BLaER1 (cell line): ENCODE measurements at regions not wholly inside any gene's neighbourhood (a gene's known extent, or its start where the extent isn't known, plus 50 kb on each side); places are given as distances from the start of the nearest gene placed in this dataset.

Experiments used
- H3K27ac ChIP-seq: shearing (Covaris generic); formaldehyde crosslinking; 2 replicates; pipeline ENCODE4 v1.8.1; 2022
- H3K27me3 ChIP-seq: shearing (Covaris generic); formaldehyde crosslinking; 2 replicates; pipeline ENCODE4 v1.8.1; 2022
- H3K36me3 ChIP-seq: shearing (Covaris generic); formaldehyde crosslinking; 2 replicates; pipeline ENCODE4 v1.8.1; 2022
- H3K4me1 ChIP-seq: shearing (Covaris generic); formaldehyde crosslinking; 2 replicates; pipeline ENCODE4 v1.8.1; 2022
- H3K4me2 ChIP-seq: shearing (Covaris generic); formaldehyde crosslinking; 2 replicates; pipeline ENCODE4 v1.8.1; 2022
- H3K4me3 ChIP-seq: shearing (Covaris generic); formaldehyde crosslinking; 2 replicates; pipeline ENCODE4 v1.8.1; 2022
- H3K9ac ChIP-seq: shearing (Covaris generic); formaldehyde crosslinking; 2 replicates; pipeline ENCODE4 v1.8.1; 2022
- H3K9me3 ChIP-seq: shearing (Covaris generic); formaldehyde crosslinking; 2 replicates; pipeline ENCODE4 v1.8.1; 2022
- H4K20me1 ChIP-seq: shearing (Covaris generic); formaldehyde crosslinking; 2 replicates; pipeline ENCODE4 v1.8.1; 2022
- Cebpa-rat ChIP-seq: shearing (Covaris generic); IDR thresholded peaks from 2 replicates; pipeline ENCODE4 v1.8.1; 2022

DNA sequence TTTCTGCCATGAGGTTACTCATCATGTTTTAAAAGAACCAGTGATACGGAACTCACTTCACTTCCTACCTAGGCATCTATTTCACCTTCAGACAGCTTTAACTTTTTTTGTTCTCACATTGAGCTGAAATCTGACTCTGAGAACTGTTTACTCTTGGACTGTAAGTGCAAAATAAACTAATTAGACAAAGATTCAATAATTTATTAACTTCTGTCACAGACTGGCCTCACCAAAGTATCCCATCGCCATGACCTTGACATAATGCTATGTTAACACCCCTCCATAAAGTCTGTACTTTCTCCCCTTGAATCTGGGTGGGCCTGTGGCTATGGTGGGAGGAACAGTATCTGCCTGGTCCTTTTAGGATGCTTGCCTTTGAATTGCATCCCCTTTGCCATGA is 448.1 kb downstream of the CBLN4 start:
- H3K36me3 ChIP-seq = no peaks in the 10 kb centered on the region
- H4K20me1 ChIP-seq = no peaks in the 10 kb centered on the region
- H3K4me2 ChIP-seq = no peak overlapping the region
- no peak for TF ChIP-seq Cebpa-rat
- H3K9ac ChIP-seq = no peak overlapping the region
- H3K9me3 ChIP-seq = peaks cover 9% of the 10 kb centered on the region; the same call in 1 of the 2 replicates
- 0 out of 2 replicates have a peak, but pooled peaks cover 6% of the 10 kb centered on the region for H3K4me1 ChIP-seq
- H3K27ac ChIP-seq = no peak overlapping the region
- no peaks in the 10 kb centered on the region for H3K27me3 ChIP-seq
- H3K4me3 ChIP-seq = no peak overlapping the region

GRCh38 chr20:55555075-55555650 is 450.2 kb downstream of the CBLN4 start:
- no peak for TF ChIP-seq Cebpa-rat
- Histone ChIP-seq H3K4me2 (no peak overlapping the region), H3K9me3 (peaks cover 9% of the 10 kb centered on the region; the same call in 1 of the 2 replicates)

DNA sequence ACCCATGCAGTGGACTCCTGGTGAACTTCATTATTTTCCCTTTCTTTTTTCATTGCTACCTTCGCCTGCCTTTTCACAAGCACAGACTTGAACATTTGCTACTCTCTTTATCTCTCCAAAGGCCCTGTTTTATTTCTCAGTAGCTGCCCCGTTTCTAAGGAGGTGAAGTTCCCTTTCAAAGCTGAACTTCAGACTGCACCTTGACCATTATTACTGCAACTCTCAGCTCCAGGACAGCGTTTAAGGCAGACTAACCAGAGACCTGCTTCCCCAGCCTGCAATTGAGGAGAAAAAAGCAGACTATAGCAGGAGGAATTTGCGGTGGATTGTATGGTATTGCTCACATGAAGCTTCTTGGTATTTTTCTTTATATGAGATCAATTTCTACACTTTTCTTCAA is 460.7 kb downstream of the CBLN4 start:
- Histone ChIP-seq H3K4me1 (no peaks in the 10 kb centered on the region), H3K4me3 (no peak overlapping the region), H3K36me3 (no peaks in the 10 kb centered on the region), H3K4me2 (no peak overlapping the region), H3K9me3 (no peaks in the 10 kb centered on the region), H4K20me1 (no peaks in the 10 kb centered on the region), H3K27me3 (no peaks in the 10 kb centered on the region), H3K9ac (no peak overlapping the region), H3K27ac (no peak overlapping the region)
- no peak for TF ChIP-seq Cebpa-rat

More at GRCh38 chr20:55555075-55555650, 450.2 kb downstream of the CBLN4 start:
- Histone ChIP-seq H3K4me3 (no peak overlapping the region), H3K4me1 (0 out of 2 replicates have a peak, but pooled peaks cover 6% of the 10 kb centered on the region), H3K27ac (no peak overlapping the region), H4K20me1 (no peaks in the 10 kb centered on the region), H3K27me3 (no peaks in the 10 kb centered on the region), H3K9ac (no peak overlapping the region), H3K36me3 (no peaks in the 10 kb centered on the region)

DNA sequence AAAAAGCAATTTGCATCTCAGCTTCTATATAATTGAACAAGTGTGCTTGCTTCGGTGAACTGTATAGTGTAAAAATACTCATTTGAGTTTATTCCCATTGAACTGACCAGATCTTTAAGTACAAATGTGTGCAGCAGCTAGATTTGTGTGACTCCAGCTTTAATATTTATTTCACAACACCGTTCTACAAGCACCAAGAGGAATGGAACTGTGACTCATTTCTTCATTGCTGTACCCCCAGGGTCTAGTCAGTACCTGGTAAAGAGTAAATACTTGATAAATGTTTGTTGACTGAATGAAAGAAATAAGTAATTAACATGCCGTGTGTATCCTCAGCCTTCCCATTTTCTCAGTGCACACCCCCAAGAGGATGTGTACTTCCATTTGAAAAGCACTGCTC is 464.8 kb downstream of the CBLN4 start:
- TF ChIP-seq Cebpa-rat = no peak
- Histone ChIP-seq H3K4me3 (no peak overlapping the region), H3K36me3 (no peaks in the 10 kb centered on the region), H3K27ac (no peak overlapping the region), H3K27me3 (no peaks in the 10 kb centered on the region), H3K9me3 (no peaks in the 10 kb centered on the region), H4K20me1 (no peaks in the 10 kb centered on the region), H3K4me1 (no peaks in the 10 kb centered on the region), H3K9ac (no peak overlapping the region), H3K4me2 (no peak overlapping the region)

DNA sequence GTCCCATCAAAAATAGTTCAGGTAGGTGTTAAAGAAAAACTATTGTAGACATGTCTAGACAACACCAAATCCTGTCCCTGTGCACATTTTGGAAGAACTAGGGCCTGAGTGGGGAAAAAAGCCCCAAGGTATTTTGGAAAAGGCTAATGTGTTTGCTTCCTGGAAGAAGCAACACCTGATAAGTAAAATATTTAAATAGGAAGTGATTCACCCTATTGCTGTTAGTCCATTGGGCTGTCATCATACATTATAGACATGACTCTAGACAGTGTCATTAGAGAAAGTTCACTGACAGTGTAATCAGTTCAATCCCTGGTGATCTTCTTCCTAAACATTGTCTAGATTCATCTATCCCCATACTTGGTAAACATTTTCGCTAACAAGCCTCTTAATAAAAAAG is 465.3 kb downstream of the CBLN4 start:
- Histone ChIP-seq H3K9me3 (no peaks in the 10 kb centered on the region), H3K36me3 (no peaks in the 10 kb centered on the region), H3K27ac (no peak overlapping the region), H3K4me1 (no peaks in the 10 kb centered on the region), H3K4me3 (no peak overlapping the region), H4K20me1 (no peaks in the 10 kb centered on the region), H3K9ac (no peak overlapping the region), H3K4me2 (no peak overlapping the region), H3K27me3 (no peaks in the 10 kb centered on the region)
- TF ChIP-seq Cebpa-rat = no peak

DNA sequence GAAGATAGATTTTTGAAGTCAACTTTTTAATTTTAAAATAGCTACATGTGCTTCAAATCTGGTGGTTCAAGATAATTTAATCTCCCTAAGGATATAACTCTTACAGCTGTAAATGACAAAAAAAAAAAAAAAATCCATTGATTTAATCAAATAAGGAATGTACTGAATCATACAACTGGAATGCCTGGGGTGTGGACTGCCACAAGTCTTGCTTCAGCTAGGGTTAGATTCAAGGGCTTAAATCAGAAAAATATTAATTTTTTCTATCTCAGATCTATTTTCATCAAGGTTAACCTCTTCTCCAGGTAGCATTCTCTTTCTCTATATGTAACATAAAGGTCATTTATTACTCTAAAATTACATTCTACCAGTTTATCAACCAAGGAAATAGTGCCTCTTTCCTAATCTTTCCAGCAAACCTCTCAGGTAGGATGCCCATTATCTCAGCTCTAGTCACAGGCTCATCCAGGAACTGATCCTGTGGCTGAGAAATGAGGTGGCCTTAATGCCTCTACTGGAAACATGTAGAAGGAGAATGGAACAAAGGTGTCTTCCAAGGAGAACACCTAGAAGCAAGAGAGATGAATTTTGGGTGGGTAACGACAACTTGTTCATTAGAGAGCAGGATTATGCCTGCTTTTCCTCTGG is 466.9 kb downstream of the CBLN4 start:
- no peak overlapping the region for H3K4me3 ChIP-seq
- no peaks in the 10 kb centered on the region for H3K27me3 ChIP-seq
- no peak overlapping the region for H3K27ac ChIP-seq
- H3K9me3 ChIP-seq = no peaks in the 10 kb centered on the region
- H3K36me3 ChIP-seq = no peaks in the 10 kb centered on the region
- H3K9ac ChIP-seq = no peak overlapping the region
- no peaks in the 10 kb centered on the region for H3K4me1 ChIP-seq
- H4K20me1 ChIP-seq = no peaks in the 10 kb centered on the region
- H3K4me2 ChIP-seq = no peak overlapping the region
- TF ChIP-seq Cebpa-rat = no peak

DNA sequence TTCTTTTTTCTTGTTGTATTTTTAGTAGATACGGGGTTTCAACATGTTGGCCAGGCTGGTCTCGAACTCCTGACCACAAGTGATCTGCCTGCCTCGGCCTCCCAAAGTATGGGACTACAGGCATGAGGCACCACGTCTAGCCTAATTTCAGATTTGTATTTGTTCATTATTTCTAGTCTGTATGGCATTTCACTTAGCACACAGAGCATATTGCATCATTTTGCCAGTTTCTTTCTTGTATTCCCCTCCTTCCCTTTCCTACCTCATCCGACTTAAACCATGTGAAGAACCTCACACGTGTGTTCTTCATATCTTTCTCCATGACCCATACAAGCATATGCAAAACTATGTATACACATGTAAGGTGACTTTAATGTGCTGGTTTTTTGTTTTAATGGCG is 470.0 kb downstream of the CBLN4 start:
- Histone ChIP-seq H3K4me1 (no peaks in the 10 kb centered on the region), H3K9ac (no peak overlapping the region), H3K27ac (no peak overlapping the region), H3K36me3 (no peaks in the 10 kb centered on the region), H3K27me3 (no peaks in the 10 kb centered on the region), H3K9me3 (no peaks in the 10 kb centered on the region), H4K20me1 (no peaks in the 10 kb centered on the region), H3K4me2 (no peak overlapping the region), H3K4me3 (no peak overlapping the region)
- TF ChIP-seq Cebpa-rat = no peak

GRCh38 chr20:55533632-55534031 is 471.7 kb downstream of the CBLN4 start:
- Histone ChIP-seq H3K27ac (no peak overlapping the region), H3K27me3 (no peaks in the 10 kb centered on the region), H4K20me1 (no peaks in the 10 kb centered on the region), H3K4me2 (no peak overlapping the region), H3K4me3 (no peak overlapping the region), H3K4me1 (no peaks in the 10 kb centered on the region), H3K36me3 (no peaks in the 10 kb centered on the region), H3K9me3 (no peaks in the 10 kb centered on the region), H3K9ac (no peak overlapping the region)
- no peak for TF ChIP-seq Cebpa-rat

GRCh38 chr20:55530763-55531162 is 474.6 kb downstream of the CBLN4 start:
- no peaks in the 10 kb centered on the region for H3K9me3 ChIP-seq
- no peaks in the 10 kb centered on the region for H3K27me3 ChIP-seq
- TF ChIP-seq Cebpa-rat = no peak
- no peak overlapping the region for H3K4me2 ChIP-seq
- H4K20me1 ChIP-seq = no peaks in the 10 kb centered on the region
- no peak overlapping the region for H3K4me3 ChIP-seq
- no peak overlapping the region for H3K27ac ChIP-seq
- no peaks in the 10 kb centered on the region for H3K4me1 ChIP-seq
- H3K36me3 ChIP-seq = no peaks in the 10 kb centered on the region
- no peak overlapping the region for H3K9ac ChIP-seq

DNA sequence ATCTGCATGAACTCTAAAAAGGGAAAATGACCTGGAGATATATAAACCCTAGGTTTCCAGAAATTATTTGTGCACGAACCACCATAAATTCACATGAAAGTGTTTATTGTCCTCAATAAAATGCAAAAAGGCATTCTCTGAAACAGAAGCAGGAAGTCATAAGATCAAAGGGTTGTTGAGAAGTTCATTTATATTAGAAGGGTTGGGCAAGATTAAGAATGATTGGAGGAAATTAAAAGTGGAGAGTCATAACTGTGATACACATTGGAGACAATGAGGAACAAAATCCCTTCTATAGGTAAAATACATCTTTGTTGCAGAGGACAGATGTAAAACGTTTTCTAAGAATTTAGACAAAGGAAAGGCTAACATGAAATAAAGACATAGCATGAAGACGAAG is 476.8 kb downstream of the CBLN4 start:
- H3K27me3 ChIP-seq = no peaks in the 10 kb centered on the region
- H3K4me1 ChIP-seq = no peaks in the 10 kb centered on the region
- no peak overlapping the region for H3K27ac ChIP-seq
- H3K4me2 ChIP-seq = no peak overlapping the region
- no peaks in the 10 kb centered on the region for H3K9me3 ChIP-seq
- H4K20me1 ChIP-seq = no peaks in the 10 kb centered on the region
- H3K9ac ChIP-seq = no peak overlapping the region
- no peaks in the 10 kb centered on the region for H3K36me3 ChIP-seq
- no peak for TF ChIP-seq Cebpa-rat
- no peak overlapping the region for H3K4me3 ChIP-seq
